SH-SY5Y (cell line): ENCODE measurements at regions not wholly inside any gene's neighbourhood (a gene's known extent, or its start where the extent isn't known, plus 50 kb on each side); places are given as distances from the start of the nearest gene placed in this dataset.

Source experiments
- GATA2 ChIP-seq: IDR thresholded peaks from 2 replicates; pipeline ENCODE4 v1.6.1; 2011; ENCODE audit warnings: mild to moderate bottlenecking, low read depth, low read length
- GATA3 ChIP-seq: IDR thresholded peaks from 2 replicates; pipeline ENCODE4 v1.6.1; 2011; ENCODE audit warnings: low read depth, mild to moderate bottlenecking, low read length, moderate library complexity

- TF ChIP-seq GATA3: no peak
- TF ChIP-seq GATA2: no peak
Observed at GRCh38 chr1:244197851-244198375, 146.8 kb downstream of the ZBTB18 start.

- TF ChIP-seq GATA3 (no peak), GATA2 (no peak)
Observed at GRCh38 chr1:244199902-244200301, 148.8 kb downstream of the ZBTB18 start.

GRCh38 chr1:244200596-244200995 lies 149.5 kb downstream of the ZBTB18 start:
- TF ChIP-seq GATA2 (no peak), GATA3 (no peak)

- TF ChIP-seq GATA3: no peak
- TF ChIP-seq GATA2: no peak
Observed at GRCh38 chr1:244201750-244202149, 150.7 kb downstream of the ZBTB18 start.

GRCh38 chr1:244204004-244204403 lies 152.9 kb downstream of the ZBTB18 start:
- TF ChIP-seq GATA3: no peak
- no peak for TF ChIP-seq GATA2

- TF ChIP-seq GATA3 (no peak), GATA2 (no peak)
Observed at GRCh38 chr1:244205171-244205570, 154.1 kb downstream of the ZBTB18 start.

- no peak for TF ChIP-seq GATA3
- TF ChIP-seq GATA2: no peak
Observed at GRCh38 chr1:244205906-244206305, 154.8 kb downstream of the ZBTB18 start.

GRCh38 chr1:244207042-244207934 lies 156.2 kb downstream of the ZBTB18 start:
- TF ChIP-seq GATA3 (no peak), GATA2 (no peak)

GRCh38 chr1:244207935-244208244 lies 156.8 kb downstream of the ZBTB18 start:
- TF ChIP-seq GATA2: no peak
- no peak for TF ChIP-seq GATA3

GRCh38 chr1:244209955-244210354 lies 158.9 kb downstream of the ZBTB18 start:
- TF ChIP-seq GATA2 (no peak), GATA3 (no peak)

- no peak for TF ChIP-seq GATA3
- no peak for TF ChIP-seq GATA2
Observed at GRCh38 chr1:244210884-244211558, 159.9 kb downstream of the ZBTB18 start.

- TF ChIP-seq GATA2 (no peak), GATA3 (no peak)
Observed at GRCh38 chr1:244211559-244211944, 160.5 kb downstream of the ZBTB18 start.

- TF ChIP-seq GATA3 (no peak), GATA2 (no peak)
Observed at GRCh38 chr1:244212219-244212618, 161.1 kb downstream of the ZBTB18 start.

- TF ChIP-seq GATA3: no peak
- no peak for TF ChIP-seq GATA2
Observed at GRCh38 chr1:244212797-244213475, 161.9 kb downstream of the ZBTB18 start.
